GM19395 (cell line): ENCODE measurements at regions not wholly inside any gene's neighbourhood (a gene's known extent, or its start where the extent isn't known, plus 50 kb on each side); places are given as distances from the start of the nearest gene placed in this dataset.
"Not testable (repeated sequence)": the region's sequence is repeated elsewhere in the genome, so short reads cannot be mapped to it uniquely, and the experiment has no call there.

Source experiments
- ATAC-seq: cut with Tn5 transposase; IDR thresholded peaks from one replicate; pipeline ENCODE4 v1.9.1; 2021; ENCODE audit warnings: mild to moderate bottlenecking, moderate library complexity; ENCODE audit not compliant: unreplicated experiment

DNA sequence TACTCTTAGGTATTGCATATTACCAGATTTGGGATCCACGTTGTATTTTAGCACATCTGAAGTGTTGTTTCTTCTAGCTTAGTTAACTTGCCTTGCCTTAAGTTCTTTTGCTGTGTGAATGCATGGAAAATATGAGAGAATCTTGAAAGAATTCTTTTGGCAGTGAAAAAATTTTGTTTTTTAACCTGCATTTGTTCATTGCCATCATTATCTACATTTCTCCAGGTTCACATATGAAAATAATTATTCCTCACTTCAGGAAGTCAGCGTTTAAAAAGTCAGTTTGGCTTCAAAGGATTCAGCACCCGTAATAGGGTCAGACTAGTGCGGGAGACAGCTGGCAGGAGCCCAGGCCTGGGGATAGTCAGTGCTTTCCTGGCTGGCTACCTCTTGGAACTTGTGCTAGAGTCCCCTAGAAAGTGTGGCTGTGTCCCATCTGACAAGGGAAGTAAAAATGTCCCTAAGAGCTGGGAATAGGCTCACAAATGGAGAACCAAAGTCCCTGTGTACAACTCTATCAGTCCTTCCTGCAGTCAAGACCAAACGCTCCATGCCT, 251.9 kb upstream of the KLF3 start:
- ATAC-seq = no peak

DNA sequence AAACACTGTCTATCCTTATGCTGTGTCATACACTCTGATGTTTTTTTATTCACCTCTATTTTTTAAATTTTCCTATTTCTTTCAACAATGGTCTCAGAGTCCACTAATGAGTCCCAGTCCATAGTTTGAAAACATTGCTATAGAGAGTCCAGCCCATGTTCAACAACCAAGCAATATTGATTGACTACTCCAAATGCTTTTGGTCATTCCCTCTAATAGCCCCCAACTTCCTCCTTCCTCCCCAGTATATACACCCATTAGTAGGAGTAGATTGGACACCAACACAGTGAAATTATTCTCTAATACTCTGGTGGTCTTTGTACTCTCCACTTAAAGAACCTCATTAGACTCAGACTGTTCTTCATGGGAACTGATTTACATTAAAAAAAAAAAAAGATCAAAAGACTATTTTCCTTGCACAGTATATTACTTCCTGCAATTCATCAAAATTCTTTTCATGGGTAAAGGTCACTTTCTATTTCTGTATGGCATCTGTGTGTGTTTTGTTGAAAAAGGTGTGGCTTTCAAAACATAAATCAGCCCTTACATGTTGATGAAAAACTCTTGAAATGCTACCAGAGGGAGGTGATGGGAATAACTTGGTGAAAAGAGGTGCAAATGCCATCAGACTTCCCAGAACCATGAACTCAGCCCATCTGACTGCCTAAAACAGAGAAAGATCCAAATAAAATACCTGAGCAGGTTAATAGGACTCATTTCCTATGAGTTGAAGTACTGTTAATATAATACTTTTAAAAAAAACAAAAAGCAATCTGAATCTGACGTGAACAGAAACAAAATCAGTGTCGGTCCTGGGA, 250.3 kb upstream of the KLF3 start:
- ATAC-seq = no peak

DNA sequence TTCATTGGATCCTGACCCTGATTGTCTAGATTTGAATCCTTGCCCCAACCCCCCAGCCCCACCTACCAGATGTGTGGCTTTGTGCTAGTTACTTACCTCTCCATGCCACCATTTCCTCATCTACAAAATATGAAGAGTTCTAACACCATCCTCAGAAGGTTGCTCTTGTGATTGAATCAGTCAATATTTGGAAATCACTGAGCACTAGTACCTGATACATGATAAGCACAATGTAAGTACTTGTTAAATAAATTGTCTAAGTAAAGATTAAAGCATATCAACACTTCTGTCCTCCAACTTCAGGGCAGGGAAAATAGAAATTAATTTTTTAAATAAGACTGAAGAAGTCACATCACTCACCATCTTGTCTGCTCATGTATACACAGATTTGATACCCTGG, 249.6 kb upstream of the KLF3 start:
- no peak for ATAC-seq

DNA sequence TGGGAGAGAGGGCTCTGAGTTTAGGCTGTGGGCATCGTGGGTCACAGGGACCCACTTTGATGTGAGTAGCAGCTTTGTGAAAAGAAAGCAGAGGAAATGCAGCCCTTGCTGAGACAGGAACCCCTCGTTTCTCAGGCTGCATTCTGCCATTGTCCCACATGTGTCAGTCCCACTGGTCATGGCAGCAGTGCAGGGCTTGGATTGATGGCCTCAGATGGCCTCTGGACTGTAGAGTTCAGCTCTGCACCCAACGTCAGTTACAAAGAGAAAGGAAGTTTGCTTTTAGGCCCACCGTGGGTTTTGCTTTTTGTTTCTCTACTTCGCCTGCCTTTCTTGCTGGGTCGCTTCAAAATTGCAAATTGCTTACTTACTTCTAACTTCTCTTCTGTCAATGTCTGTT, 248.3 kb upstream of the KLF3 start:
- ATAC-seq = no peak

DNA sequence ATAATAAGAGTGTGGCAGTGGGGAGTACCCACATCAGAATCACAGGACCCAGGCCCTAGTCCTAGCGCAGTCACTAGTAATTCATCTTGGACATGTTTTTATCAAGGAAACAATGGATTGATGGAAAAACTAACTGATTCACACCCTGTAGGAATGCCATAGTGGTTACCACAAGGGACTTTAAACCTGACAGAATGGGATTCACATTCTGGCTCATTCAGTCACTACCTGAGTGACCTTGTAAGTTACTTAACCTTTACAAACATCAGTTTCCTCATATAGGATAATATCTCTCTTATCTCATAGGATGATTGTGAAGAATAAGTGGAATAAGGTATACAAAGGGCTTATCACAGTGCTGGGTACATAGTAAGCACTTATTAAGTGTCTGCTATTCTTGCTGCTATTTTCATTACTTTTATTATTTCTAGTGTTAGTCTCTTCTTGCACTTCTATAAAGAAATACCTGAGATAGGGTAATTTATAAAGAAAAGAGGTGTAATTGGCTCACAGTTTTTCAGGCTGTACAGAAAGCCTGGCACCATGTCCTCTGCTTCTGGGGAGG, 247.5 kb upstream of the KLF3 start:
- ATAC-seq = no peak

DNA sequence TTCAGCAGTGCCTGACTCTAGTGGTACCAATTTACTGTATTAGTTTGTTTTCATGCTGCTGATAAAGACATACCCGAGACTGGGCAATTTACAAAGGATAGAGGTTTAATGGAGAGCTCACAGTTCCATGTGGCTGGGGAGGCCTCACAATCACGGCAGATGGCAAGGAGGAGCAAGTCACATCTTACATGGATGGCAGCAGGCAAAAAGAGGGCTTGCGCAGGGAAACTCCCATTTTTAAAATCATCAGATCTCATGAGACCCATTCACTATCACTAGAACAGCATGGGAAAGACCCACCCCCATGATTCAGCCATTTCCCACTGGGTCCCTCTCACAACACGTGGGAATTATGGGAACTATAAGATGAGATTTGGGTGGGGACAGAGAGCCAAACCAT, 243.7 kb upstream of the KLF3 start:
- ATAC-seq = not testable (repeated sequence)

DNA sequence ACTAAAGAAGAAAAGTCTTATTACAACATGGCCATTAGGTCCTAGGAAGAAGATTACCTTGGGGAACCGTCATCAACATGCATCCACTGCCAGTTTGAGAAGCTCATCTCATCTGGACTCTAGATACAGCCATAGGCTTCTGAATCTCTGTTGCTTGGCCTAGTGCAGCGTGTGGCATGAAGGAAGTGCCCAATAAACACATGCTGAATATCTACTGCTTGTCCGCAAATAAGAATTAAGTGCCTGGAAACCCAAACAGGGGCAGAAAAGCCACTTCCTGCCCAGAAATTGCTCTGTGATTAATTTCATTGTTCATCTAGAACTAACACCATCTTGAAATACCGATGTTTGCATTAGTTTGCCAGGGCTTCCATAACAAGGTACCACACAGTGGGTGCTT, 241.1 kb upstream of the KLF3 start:
- no peak for ATAC-seq

DNA sequence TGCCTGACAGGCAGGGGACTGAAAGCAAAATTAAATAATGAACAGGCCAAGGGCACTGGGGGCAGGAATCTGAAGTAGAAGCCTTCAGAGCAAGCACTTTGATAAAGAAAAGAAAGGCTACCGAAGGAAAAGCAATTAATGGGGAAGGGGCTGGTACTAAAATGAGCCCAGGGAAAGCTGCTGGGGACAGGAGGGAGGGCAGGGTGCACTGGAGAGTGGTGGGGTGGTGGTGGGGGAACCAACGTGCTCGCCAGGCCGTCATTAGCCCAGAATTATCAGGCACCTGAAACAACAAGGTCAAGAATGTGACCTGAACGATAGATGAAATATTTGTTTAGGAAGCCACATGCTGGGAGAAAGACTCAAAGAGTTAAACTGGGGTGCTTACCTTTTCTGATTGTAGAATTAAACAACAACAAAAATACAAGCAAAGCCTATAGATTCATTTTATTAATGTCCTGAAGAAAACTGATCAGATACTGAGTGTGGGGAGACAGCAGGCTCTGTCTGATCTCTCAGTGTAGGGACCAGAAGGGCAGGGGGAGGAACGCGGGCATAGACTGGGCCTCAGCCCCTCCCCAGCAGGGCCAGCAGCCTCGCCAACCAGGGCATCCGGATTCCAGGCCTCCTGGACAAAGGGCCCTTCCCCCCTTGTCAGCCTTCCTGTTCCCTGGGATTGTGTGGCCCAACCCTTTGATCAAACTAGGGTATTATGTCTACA, 239.7 kb upstream of the KLF3 start:
- ATAC-seq = no peak

DNA sequence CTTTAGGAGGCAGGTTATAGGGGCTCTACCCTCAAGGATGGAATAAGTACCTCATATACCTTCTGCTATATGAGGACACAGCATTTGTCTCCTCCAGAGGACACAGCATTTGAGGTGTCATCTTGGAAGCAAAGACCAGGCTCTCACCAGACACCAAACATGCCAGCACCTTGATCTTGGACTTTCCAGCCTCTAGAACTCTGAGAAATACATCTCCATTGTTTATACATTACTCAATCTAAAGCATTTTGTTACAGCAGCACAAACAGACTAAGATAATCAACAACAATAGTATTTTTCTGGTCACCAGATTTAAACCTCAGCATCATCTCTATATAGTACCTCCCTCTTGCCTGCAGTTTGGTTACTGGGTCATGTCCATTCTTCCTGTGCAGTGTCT, 237.5 kb upstream of the KLF3 start:
- ATAC-seq = no peak

DNA sequence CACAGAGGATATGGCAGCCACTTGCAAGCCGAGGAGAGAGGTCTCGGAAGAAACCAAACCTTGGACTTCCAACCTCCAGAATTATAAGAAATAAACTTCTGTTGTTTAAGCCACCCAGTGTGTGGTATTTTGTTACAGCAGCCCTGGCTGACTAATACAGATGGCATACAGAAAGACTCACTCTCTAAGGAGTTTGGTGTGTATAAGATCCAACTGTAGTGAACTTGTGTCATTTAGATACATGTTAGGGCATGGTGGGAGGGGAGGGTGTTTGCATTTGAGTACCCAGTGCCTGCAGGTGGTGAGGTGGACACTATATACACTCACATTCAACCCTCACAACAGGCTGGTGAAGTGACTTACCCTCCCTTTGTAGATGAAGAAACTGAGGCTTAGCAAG, 233.2 kb upstream of the KLF3 start:
- no peak for ATAC-seq

DNA sequence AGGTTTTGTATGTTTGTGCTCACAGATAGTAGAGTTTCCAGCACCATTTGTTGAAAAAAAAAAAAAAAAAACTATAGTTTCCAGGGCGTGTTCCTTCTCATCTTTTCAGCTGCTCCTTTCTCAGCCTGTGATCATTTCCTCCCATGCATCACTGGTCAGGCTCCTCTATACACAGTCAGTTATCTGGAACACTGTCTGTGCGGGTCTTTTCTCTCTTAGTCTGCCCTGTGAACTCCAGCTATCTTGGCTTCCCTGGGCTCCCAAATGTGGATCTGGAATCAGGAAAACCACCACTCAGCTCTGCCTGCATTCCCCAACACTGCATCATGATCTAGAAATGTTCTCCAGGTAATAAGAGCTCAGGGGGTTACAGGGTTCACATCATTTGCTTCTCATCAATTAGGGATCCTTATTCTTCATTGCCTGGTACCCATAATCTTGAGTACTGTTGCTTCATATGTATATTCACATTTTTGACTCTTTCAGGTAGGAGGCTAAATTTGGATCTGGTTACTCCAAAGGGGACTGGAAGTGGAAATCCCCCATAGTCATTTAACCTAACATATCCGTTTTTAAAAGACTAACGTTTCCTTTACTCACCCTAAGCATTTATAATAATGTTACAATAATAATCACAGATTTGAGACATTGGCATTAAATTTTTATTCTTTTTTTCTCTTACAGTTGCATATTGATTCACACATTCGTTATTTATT, 221.8 kb upstream of the KLF3 start:
- no peak for ATAC-seq

DNA sequence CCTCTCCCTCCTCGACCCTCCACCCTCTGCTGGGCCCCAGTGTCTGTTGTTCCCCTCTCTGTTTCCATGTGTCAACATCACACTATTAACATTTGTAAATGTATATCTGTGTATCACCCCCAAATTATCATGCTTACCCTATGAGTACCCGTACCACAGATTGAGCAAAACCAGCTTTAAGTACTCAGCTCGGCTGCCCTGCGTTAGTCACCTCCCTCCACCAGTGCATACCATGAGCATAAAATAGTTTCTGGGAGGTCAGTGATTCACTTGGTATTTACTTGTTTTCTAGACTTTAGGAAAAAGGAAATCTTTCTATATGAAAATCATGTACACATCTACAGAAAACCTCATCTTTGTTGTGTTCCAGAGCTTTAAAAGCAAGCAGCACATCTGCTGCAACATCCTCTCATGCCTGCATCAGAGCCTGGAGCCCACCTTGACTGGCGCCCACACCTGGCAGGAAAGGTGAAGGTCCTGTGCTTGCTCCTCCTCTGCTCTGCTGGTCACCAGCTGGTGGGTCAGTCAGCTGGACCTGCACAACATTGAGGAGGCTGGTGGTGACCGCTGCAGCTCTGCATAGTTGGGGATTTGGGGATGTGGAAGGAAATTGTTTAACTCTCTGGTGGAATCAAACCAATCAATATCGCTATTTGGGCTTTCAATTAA, 214.4 kb upstream of the KLF3 start:
- no peak for ATAC-seq

DNA sequence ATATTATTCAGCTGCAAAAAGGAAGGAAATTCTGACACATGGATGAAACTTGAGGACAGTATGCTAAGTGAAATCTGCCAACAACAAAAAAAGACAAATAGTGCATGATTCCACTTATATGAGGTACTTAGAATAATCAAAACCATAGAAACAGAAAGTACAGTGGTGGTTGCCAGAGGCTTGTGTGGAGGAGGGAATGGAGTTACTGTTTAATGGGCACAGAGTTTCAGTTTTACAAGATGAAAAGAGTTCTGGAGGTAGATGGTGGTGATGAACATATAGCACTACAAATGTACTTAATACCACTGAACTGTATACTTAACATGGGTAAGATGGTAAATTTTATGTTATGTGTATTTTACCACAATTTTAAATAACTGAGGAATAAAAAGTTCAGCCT, 212.0 kb upstream of the KLF3 start:
- ATAC-seq = no peak

DNA sequence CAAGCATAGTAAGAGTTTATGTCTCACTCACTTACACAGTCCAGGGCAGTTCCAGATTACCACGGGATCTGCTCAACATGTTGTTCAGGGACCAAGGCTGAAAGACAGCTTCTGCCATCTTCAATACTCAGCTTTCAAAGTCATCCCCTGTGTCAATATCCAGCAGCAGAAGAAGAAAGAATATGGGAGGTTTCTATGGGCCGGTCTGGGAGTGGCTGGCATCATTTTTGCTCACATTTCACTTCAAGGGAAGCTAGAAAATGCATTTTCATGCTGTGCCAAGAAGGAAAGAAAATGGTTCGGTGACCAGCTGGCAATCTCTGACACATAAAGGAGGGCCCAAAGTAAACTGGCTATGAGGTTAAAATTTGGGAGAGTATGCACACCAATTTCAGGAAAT, 211.5 kb upstream of the KLF3 start:
- no peak for ATAC-seq

DNA sequence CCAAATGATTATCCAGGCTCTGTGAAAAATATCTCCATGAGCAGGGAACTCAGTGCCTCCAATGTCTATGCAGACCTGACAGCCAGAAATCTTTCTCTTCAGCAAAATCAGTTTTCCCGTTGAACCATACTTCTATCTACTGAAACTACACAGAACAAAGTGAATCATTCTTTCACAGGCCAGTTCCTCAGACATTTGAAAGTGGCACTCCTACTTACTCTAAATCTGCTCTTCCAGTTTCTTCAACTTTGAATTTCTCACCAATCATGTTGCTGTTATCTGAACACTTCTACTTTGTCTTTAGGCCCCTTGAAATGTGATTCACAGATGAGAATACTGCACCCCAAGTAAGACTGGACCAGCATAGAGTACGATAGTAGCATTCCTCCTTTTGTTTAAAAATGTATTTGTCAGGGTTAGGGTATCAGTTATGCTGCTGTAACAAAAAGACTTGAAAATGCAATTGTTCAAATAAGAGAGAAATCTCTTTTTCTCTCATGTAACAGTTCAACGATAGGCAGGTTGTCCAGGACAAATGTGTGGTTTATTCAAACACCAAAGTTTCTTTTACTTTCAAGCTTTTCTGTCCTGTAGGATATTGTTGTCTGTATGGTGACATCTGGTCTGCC, 210.6 kb upstream of the KLF3 start:
- no peak for ATAC-seq

DNA sequence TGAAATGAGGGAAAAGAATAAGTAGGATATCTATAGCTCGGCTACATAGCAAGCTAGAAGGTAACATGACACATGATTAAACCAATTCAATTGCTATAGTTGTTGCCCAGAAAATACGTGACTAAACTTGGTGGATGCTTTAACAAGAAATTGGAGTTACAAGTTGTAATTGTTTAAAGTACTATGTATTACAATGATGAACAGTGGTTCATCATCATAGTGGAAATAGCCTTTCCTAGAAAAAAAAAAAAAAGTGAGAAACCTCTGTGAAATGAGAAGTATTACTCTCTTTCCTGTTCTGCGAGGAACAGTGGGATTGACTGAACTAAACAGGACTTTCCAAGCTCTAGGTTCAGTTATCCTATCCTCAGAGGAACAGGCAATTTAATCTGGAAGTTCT, 209.7 kb upstream of the KLF3 start:
- ATAC-seq = no peak

DNA sequence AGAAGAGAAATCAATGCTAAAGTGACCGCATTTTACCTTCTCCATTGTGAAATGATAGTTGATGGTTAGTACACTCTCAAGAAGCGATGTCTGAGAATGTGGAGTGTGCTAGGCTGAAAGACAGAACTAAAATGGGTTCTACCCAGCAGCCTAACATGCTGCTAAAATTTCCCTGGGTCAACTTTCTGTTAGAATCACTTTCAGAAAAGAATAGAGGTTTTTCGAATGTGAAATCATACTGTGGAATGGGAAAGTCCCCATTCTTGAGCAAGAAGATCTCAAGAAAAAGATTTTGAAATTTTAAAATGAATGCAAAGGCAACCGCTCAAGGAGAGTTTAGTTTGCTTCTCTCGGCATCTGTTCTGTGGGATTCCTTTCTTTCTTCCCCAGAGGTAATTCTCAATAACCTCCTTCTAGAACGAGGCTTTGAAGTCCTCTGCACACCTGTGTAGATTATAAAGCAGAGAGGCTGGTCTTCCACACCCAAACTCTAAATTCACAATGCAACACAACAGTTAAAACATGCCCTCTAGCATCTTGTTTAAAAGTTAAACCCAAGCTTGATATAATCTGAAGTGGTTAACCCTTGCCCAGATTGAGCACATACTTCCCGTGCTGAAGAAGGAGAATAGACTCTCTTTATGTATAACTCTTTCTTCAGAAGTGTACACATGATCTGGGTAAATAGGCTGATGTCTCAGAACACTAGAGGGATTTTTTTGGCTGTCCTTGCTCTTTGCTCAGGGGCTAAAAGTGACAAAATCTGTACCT, 208.7 kb upstream of the KLF3 start:
- peak; percentile 80 for ATAC-seq

DNA sequence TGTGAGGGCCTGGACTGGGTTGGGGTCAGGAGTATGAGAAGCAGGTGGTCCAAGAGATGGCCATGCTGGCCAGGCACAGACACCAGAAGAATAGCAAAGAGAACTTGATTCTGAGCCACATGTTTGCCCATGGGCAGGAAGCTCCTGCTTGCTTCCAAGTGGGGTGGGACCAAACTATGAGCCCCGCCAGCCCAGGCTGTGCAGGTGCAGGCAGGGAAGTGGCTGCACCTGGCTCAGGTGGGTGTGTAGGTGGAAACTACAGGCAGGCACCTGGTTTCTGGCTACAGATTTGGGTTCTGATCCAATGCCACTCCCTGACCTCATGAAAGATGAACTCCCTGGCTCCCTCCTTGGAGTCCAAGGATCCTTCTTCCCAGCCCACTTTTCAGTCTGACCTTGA, 207.9 kb upstream of the KLF3 start:
- ATAC-seq = no peak

DNA sequence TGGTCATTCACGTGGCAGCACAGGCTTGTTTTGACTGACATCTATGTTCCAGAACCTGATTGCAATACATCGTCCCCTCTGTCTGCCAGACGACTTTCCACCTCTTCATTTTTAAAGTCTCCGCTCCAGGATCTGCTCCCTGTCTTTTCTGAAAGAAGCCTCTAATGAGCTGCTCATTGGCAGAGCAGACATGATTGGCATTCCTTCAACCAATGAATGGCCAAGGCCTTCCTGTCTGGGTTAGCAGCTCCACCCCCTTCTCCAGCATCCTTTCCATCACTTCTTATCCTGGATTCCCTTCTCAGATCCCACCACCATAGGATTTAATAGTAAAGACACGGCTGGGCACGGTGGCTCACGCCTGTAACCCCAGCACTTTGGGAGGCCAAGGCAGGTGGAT, 202.7 kb upstream of the KLF3 start:
- ATAC-seq = no peak
